GM19468 (cell line): ENCODE measurements at regions not wholly inside any gene's neighbourhood (a gene's known extent, or its start where the extent isn't known, plus 50 kb on each side); places are given as distances from the start of the nearest gene placed in this dataset.

Experiments used
- ATAC-seq: cut with Tn5 transposase; IDR thresholded peaks from one replicate; pipeline ENCODE4 v1.9.1; 2021; ENCODE audit warnings: mild to moderate bottlenecking, moderate library complexity, moderate number of reproducible peaks; ENCODE audit not compliant: unreplicated experiment; ENCODE audit errors: extremely low read depth

DNA sequence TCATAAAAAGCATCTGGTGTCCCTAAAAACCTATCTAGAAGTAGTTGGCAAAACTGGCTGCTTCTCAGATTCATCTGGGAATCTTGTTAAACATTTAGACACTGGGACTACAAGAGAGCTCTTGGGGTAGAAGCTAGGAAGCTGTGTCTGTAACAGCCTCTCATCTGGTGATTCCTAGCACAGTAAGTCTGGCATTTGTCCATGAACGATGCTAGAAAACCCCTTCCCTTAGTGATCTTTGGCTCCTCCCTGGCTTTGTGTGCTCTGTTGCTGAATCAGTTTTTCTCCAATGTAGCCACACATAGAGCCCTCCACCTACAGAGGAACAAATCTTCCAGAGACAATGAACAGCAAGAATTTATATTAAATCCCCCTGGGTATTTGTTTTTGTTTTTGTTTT, 951.7 kb upstream of the LCORL start:
- no peak for ATAC-seq

DNA sequence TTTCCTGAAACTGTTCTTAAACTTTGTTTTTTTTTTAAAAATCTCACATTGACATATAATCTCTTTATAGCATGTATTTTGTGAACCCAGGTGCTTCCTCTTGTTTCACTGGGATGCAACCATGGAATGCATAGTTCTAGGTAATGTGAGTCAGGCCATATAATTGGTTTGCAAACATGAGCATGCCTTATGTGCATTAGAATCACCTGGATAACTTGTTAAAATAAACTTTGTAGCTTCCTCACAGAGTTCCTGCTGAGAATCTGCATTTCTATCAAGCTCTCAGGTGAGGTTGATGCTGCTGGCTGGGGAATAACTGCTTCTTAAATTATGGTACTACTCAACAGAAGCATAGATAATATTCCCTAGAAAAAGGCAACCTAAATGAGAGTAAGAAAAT, 940.3 kb upstream of the LCORL start:
- ATAC-seq: no peak

DNA sequence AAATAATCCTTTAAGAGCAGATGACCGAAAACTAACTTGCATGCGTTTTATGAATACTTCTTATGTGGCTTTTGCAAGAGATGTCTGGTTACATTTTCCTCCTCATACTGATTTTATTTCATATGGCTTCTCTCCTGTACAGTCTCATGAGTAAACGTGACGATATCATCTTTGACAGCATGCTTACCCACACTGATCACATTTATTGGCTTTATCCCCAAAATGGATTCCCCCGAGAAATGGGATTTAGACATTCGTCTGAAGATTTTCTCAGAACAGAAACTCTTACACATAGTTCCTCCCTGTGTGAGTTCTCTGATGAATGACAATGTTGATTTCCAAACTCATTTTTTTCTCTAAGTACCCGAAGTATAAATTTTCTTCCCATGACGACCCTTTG, 939.7 kb upstream of the LCORL start:
- no peak for ATAC-seq

DNA sequence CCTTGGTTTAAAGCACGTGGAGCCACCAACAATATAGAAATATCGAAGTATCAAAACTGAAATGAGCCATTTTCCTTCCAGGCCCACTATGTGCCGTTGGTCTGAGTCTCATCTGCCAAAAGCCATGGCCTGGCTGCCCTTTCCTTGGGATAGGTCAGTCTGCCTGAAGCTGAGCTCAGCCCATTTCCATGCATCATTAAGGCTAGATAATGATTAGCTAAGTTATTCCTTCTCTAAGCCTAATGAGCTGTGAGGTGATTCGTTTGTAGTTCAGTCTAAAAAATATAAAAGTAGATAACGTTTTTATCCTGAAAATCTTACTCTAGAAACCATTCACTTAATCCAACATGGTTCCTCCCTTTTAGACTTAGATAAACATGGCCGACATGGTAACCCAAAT, 936.2 kb upstream of the LCORL start:
- ATAC-seq: no peak

DNA sequence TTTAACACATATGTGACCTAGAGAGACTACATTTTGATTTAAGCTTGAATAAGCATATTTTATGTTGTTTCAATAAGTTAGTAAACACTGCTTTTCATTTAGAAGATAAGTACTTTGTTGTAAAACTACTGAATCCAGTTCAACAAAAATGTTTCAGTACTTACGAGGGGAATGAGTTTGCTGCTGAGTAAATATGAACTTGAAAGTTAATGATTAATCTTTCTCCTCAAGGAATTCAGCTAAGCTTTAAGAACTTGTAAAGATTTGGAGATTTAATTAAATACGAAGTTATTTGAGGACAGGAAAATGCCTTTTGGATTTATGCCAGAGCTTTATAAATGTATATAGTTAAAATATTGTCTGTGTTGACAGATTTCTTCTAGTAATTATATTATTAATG, 933.0 kb upstream of the LCORL start:
- no peak for ATAC-seq

DNA sequence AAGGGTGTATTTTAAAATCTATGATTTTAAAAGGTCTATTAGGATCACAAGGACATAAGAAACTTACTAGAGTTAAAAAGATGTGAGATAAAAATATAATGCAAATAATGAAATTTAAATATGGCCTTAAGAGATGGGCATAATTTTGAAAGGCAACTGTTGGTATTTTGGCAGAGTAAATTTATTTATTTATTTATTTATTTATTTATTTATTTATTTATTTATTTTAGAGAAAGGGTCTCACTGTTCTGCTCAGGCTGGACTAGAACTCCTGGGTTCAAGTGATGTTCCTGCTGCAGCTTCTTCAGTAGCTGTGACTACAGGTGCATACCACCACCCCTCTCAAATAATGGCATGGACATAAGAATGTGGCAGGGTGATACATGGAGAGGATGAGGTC, 932.1 kb upstream of the LCORL start:
- no peak for ATAC-seq

DNA sequence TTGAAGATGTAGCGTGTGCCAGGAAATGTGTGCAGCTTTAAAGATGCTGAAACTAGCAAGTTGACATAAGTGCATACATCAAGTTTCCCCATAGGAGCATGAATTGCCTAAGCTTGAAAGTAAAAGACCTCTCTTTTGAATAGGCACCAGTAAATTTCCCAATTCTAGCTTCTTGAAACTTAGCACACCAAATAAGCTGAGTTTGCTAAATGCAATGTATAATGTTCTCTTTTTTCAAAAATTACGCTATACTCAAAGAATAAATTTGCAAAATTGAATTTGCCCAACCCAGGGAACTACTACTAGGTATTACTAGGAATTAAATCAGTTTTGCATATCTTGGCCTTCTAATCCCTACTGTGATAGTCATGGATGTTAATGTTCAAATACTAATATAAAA, 923.9 kb upstream of the LCORL start:
- no peak for ATAC-seq

DNA sequence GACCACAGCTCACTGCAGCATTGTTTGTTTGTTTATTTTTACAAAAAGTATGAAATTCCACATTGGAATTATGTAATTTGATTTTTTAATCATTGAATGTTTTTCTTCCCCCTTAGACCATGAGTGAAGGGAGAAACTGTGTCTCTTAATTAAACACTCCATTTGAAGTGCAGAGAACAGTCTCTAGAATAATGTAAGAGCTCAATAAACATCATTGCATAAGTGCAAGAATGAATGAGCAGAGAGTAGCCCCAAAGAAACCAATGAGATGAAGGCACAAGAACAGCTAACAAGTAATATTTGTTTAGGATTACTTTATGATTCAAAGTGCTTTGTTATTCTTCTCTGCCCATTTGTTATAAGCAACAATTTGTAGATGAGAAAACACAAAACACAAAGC, 921.3 kb upstream of the LCORL start:
- no peak for ATAC-seq

DNA sequence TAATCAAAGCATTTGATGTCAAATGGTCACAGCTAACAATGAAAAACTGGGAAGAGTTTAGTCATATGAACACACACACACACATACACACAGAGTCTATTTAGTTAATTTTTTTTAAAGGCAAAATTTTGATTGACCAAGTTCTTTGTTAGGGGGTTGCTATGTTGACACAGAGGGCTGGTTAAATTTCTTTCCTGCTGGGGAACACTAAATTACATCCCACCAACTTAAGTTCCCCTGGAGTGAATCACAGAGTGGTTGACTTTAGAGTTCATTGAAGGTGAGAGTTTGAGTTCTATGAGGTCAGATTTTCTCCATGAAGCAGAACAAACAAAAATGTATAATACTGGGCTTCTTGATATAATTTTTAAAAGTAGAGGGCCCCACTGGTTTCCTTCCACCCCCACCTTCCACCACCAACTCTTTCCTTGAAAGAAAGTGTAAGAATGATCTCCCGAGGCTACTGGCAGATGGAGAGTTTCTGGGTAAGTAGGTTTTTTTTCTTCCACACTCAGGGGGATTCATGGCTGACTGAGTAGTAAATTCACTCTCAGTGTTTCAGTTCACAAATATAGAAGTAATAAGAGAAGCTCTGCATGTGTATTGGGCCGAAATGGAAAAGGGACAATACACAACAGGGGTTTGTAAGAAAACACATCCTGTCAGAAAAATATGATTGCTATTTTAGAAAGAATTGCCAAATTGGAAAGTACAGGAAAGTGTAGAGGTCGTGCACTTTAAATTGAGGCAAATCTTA, 917.0 kb upstream of the LCORL start:
- ATAC-seq: no peak

DNA sequence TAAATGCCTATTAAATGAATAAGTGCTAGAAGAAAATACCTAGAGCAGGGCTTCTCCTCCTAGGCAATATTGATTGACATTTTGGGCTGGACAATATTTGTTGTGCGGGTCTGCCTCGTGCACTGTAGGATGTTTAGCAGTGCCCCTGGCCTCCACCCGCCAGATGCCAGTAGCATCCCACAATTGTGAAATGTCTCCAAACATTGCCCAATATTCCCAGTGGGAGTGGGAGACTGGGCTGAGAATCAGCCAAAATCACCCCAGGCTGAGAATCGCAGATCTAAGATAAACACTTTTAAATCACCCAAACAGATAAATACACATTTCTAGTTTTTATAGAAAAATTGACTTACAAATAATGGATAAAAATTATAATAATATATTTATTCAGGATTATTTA, 916.2 kb upstream of the LCORL start:
- ATAC-seq: no peak

DNA sequence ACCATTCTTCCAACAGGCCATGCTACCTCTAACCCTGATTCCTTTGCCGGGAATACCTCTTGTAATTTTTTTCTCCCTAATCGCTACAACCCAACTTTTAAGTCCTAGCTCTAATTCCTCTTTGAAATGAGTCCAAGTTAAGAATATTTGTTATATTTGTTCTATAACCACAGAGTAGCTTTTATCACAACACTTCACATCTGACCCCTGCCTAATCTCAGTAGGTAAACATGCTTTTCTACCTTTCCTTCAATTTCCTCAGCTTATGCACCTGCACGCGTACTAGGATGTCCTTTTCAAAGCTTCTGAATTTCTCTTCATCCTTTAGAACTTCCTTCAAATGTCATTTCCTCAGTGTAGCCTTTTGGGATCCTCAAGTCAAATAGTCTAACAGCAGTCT, 915.5 kb upstream of the LCORL start:
- ATAC-seq: no peak

DNA sequence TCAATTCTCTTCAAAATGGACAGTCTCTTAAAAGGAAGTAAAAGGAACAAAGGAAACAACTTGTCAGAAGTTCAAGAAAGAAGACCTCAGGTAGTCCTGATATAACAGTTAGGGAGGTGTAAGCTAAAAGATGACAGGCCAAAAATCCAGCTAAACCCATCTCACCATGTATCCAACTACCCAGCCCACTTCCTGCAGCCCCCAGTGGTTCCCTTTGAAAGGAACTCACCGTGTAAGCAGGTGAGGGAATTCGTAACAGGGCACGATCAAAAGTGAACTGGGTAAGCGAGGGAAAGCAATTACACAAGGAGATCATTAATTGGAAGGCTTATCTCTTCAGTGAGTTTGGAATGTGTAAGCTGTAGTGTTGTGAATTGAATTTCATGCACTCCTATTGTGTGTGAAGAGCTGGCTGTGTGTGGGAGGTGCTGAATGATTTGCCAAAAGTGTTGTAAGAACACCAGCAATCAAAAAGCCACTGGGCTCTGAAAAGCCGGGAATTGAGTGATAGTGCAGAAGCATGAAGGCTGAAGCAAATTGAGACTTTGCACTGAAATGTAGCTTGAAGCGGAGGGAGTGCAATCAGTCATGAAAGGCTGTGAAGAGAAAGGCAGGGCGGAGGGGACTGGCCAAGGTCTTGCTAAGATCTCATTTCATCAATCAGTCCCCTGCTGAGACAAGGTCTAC, 914.2 kb upstream of the LCORL start:
- no peak for ATAC-seq

DNA sequence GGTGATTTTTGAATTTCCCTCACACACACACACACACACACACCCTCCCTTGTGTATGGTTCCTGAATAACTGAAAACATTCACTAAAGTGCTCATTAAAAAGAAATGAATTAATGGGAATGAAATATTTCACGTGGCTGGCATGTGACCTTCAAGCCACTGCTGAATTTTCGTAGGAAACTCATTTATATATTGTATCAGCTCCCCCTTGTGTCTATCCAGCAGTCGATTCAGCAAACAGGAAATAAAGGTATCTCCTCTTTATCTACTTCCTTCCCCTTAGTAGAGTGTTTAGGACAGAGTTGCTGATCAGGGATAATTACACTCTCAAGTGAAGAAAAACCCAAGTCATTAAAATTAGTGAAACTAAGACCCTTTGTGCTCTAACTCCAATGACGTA, 912.6 kb upstream of the LCORL start:
- no peak for ATAC-seq

DNA sequence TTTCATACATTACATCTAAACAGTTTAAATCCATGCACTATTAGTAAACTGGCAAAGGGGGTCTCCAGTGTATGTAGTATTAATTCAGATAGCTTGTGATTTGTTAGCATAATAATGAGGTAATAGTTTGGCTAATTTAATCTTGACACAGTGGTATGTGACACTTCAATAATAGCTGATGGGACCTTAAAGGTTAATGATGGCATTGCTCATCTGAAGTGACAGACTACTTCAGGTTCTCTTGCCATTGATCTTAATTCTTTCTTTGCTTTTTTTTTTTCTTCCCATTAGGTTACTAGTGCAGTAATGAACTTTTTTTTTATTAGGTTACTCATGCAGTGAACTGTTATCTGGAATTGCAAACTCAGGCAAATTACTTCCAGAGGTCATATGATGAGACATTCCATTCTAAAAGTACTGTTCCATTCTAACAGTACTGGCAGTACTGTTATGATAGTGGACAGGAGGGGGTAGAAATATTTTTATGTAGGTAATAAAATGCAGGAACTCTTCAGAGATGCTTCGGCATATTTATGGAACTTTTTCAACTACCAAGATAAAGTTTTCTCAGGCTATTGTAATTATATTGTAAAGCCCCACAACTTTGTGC, 911.3 kb upstream of the LCORL start:
- ATAC-seq: no peak

DNA sequence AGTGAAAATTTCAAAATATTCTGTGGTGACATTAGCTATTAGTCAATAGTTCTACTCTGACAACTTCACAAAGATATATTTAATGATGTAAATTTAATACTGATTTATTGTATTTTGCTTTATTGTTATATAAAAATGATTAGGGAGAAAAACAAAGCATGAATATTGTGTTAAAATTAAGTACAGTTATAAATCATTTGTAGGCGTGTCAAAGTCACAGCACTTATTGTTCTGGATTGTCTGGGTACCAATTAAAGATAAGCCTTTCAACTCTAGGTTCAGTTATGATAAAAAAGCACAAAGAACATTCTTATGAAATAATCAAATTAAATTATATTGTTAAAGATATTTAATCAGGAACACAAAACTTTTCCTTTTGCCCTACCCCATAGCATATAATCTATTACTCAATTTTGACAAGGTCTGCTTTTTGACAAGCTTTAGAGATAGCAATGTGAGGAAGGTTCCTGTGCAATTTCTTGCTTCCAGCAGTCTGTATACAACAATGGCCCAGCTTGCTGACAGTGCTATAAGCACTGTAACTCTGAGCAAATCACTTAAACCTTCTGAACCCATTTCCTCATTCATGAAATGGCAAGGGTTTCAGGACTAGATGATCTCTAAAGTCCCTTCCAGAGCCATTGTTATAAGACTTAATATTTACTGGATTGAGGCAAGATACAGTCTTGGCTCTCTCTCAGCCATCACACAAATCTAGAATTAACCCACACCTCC, 910.3 kb upstream of the LCORL start:
- no peak for ATAC-seq

DNA sequence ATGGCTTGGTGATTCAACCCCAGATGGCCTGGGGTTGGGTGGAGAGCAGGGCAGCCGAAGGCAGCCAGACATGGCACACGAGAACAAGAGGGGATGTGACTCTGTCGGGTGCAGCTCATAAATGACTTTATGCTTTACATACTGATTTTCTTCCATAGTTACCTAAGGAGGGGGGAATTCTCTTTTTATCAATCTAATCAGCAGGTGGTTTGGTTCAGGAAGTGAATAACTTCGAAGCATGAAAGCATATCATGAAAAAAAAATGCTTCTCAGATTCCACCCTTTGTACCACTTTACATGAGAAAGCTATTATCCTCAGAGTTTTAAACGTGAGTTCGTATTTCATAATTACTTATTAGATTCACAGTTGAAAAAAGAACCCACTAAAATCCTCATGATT, 908.9 kb upstream of the LCORL start:
- no peak for ATAC-seq

DNA sequence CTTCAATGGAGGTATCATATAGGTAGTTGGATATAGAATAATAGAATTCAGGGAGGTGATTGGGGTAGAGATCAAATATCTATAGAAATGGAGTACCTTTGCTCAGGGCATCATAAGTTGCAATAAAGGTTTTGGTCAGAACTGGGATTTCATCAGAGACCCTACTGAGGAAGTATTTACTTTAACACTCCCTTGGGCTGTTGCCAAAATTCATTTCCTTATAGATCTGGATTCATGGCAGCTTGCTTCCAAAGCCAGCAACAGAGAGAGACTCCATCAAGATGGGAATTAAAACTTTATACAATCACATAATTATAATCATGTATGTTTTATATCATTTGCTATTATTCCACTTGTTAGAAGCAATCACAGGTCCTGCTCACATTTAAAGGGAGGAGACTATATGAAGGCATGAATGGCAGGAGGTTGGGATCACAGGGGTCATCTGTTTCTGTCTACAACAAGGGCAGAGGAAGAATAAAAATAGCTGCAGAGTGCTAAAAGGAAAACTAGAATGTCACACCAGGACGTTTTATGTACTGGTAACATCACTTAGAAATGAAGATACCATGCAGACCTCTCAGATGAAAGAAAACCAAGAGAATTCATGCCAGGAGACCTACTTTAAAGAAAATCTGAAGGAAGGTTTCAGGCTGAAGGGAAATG, 902.1 kb upstream of the LCORL start:
- no peak for ATAC-seq

DNA sequence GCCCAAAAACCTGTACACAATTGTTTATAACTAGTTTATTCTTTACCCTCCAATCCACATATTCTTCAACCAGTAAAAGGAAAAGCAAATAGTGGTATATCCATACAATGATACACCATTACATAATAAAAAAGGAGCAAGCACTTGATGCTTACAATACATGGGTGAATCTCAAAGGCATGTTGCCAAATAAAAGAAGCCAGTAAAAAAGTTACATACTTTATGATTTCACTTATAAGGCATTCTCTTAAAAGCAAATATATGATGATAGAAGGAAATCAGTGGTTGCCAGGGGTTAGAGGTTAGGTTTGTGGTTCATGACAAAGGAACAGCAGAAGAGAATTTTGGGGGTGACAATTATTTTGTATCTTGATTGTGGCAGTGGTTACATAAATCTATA, 896.1 kb upstream of the LCORL start:
- no peak for ATAC-seq

DNA sequence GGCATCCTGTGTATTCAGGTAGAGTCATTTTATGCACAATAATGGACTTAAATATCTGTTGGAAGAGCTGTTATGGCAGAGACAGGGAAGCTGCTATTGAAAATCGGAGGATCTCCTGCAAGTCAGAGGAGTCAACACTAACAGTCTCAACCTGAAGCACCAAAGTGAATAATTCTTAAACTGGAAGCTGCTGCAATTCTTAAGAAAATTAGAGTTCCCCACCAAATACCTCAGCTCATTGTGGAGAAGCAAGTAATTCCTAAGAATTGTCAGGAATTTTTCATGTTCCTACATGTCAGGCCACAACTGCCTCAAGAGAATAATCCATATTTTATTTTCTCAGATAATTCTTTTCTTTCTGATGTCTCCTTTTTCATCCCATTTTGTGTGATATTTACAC, 892.6 kb upstream of the LCORL start:
- ATAC-seq: no peak

DNA sequence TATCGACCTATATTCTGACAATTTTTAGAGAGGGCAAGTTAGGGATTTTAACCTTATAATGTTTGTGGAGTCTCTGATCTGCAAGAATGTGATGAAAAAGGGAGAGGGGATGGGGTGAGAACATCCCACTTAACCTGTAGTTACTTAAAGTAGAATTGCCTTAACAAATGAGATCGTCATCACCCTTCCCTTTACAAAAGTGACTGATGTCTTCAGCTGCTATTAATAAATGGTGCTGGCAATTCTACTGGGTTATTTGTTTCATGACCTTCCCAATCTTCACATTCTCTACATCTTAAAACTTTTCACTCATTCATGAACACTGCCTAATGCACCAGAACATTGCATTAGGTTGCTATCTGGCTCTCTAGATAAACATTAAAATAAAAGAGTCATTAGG, 873.4 kb upstream of the LCORL start:
- no peak for ATAC-seq

DNA sequence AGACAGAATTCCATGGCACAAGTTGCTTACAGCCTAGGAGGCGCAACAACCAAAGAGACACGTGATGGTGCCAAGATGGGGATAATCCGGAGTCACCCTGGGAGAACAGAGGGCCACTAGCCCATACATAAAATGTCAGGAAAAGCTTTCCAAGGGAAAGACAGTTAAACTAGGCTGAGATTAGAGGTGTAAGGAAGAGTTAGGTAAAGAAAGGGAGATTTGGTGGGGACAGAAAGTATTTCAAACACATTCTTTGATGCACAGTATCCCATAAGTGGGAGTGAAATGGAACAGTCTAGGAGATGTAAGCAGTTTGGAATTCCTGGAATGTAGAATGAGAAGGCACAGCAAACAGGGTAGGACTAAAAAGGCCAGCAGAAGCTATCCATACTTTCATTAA, 860.9 kb upstream of the LCORL start:
- no peak for ATAC-seq
